ENCODE measurements at regions not wholly inside any gene's neighbourhood (a gene's known extent, or its start where the extent isn't known, plus 50 kb on each side); places are given as distances from the start of the nearest gene placed in this dataset.

GRCh38 chr10:60687679-60688078 lies 90.6 kb upstream of the CDK1 start:
- TF ChIP-seq, protein P1, sequence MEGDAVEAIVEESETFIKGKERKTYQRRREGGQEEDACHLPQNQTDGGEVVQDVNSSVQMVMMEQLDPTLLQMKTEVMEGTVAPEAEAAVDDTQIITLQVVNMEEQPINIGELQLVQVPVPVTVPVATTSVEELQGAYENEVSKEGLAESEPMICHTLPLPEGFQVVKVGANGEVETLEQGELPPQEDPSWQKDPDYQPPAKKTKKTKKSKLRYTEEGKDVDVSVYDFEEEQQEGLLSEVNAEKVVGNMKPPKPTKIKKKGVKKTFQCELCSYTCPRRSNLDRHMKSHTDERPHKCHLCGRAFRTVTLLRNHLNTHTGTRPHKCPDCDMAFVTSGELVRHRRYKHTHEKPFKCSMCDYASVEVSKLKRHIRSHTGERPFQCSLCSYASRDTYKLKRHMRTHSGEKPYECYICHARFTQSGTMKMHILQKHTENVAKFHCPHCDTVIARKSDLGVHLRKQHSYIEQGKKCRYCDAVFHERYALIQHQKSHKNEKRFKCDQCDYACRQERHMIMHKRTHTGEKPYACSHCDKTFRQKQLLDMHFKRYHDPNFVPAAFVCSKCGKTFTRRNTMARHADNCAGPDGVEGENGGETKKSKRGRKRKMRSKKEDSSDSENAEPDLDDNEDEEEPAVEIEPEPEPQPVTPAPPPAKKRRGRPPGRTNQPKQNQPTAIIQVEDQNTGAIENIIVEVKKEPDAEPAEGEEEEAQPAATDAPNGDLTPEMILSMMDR (IDR thresholded peaks at IDR 0.05): no peak
- TF ChIP-seq POLR2A (IDR thresholded peaks at IDR 0.05): no peak

Measured in lower leg skin (tissue), 3 donors.